ENCODE measurements at regions not wholly inside any gene's neighbourhood (a gene's known extent, or its start where the extent isn't known, plus 50 kb on each side); places are given as distances from the start of the nearest gene placed in this dataset.

DNA sequence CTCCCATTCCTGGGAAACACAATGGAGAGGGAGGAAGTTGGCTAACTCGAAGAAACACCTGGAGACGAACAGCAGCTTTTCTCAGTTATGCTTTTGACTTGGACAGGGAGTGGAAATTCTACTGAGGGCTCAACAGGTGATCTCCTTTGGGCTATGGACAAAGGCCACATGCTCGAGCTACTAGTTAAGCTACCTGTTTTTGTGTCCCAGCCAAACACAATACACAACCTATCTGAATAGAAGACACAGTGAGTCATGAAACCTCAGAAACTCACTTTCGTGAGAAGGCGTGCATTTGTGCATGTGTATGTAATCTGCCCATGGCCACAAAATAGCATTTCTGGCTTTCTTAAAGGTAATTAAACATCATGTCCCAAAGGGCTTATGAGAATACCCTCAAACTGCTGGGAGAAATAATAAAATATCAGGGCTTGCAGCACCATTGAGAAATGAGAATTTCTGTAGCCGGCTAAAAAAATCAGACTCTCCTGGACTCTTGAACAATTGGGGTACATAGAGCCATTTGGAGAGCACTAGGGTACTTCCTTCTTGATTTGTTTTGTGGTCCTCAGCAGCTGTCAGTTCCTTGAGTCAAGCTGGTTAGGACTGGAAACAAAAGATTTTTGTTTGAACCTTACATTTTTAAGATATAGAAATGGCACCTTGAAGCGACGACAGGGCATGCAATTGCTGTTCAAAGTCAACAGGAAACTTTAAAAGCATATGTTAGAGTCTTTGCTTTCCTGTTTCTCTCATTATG is 85.5 kb upstream of the PTHLH start:
- TF ChIP-seq CTCF (IDR thresholded peaks at IDR 0.05 in 4 of 5, conservative IDR thresholded peaks at IDR 0.05 in 1 of 5) = no peak
- TF ChIP-seq POLR2A (IDR thresholded peaks at IDR 0.05) = no peak
